Suppressor macrophage treated with lipopolysaccharide for 4 hours (primary cell): ENCODE measurements at regions not wholly inside any gene's neighbourhood (a gene's known extent, or its start where the extent isn't known, plus 50 kb on each side); places are given as distances from the start of the nearest gene placed in this dataset.
"Not testable (repeated sequence)": the region's sequence is repeated elsewhere in the genome, so short reads cannot be mapped to it uniquely, and the experiment has no call there.

ENCODE experiments used
- DNase-seq: peaks from one replicate; pipeline ENCODE4 v3.0.0-alpha.2; 2020

DNA sequence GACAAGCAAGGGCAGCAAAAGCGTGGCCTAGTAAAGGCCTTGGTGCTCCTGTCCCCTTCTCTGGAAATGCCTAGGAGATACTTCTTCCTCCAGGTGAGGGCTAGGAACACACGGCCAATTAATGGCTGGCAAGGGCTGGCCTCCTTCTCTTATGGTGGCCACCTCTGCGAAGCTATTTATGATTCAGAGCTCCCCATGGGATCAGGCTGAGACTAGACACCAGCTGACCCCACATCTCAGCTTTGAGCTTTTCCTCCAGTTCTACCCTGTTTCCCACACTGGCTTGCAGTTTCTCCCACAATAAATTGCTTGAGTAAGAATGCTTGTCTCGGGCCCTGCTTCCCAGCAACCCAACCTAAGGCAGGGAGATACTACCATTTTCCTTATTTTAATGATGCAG is 53.7 kb downstream of the CAMK2N1 start:
- DNase-seq: no peak

DNA sequence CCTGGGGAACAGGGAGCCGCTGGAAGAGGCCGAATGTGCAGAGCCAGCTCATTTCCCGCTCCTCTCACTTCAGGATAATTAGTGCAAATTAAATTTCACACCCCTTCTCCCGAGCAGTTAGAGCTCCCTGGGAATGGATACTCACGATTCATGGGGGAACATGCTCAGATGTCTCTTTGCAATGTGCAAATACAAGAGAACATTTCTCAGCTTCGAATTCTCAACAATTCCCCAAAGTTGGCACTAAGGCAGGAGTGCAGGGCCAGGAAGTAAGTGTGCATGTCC is 54.9 kb downstream of the CAMK2N1 start:
- DNase-seq: no peak

DNA sequence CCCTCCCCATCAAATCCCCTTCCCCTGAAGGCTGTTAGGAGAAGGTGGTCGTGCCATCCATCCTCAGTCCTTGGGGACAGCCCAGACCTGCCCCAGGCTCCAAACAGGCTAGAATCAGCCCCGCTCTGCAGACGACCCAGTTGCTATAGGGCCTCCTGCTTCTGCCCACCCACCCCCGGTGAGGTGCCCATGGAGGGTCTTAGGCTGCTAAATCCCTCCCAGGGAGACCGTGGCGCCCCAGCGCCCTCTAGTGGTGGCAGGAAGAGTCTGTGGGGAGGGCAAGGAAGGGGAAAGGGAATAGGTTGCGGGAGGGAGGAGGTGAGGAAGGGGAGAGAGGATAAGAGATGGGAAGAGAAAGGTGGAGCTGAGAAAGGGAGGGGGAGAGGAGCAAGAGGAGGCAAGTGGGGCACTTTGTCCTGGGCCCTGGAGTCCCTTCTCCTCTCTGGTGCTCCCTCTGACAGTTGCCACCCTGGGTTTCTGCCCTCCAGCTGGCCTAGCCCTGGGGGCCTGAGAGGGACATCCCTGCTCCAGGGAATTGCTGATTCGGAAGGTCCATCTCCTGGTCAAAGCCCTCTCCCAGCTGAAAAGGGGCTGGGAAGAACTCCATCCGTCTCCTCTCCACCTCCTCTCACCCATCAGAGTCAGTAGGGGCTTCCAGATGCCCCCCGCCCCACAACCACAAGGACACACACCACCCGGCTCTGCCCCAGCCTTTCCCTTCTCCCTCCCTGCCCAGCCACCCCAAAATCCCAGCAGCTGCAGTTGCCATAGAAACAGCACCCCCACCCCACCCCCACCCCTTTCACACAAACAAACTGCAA is 55.4 kb downstream of the CAMK2N1 start:
- peak; percentile 34 for DNase-seq

DNA sequence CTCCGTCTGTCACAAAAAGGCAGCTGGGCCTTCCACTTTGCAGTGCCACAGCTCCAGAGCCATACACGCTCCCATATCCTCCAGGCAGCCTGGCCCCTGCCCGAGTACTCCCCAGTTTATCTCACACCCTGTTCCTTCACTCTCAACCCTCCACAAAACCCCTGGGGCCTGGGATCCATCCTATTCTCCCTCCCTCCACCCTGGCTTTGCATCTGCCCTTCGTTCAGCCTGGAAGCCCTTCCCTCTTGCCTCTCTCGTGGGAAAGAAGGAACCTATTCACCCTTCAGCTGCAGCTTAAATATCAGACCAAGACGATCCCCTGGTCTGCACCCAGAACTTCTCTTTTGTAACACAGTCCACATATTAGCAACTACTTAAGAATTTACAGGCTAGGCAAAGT is 56.7 kb downstream of the CAMK2N1 start:
- no peak for DNase-seq

DNA sequence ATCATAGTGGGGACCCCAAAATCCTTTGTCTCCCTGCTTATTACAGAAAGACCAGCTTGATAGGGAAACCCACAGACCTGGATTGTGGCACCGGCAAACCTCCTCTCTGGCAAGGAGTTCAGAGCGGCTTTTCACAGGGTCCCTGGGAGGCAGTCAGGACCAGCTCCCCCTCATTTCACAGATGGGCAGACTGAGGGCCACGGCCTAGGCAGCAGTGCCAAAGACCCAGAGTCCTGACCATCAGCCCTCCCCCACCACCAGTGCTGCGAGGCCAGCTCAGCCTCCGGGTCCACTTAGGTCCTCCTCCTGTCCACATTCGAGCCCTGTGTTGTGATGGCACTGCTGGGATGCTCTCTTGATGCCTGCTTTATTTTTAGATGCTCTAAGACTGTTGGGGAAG is 57.2 kb downstream of the CAMK2N1 start:
- DNase-seq: no peak

DNA sequence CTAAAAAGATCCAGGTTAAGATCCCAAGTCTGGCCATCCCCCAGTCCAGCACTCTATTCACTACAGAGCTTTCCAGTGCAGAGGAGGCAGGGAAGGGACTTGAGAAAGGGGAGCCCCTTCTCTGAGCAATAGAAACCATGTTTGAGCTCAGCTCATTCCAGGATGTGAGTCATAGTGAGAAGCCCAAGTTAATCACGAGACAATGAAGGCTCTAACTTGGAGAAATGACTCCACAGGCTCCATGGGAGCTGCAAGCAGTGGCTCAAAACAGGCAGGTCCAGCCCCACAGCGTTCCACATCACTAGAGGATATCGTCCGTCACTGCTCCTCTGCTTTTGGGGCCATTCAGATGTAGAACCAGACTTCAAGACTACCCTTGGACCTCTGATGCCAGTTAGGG is 59.1 kb downstream of the CAMK2N1 start:
- DNase-seq: peak; percentile 54

DNA sequence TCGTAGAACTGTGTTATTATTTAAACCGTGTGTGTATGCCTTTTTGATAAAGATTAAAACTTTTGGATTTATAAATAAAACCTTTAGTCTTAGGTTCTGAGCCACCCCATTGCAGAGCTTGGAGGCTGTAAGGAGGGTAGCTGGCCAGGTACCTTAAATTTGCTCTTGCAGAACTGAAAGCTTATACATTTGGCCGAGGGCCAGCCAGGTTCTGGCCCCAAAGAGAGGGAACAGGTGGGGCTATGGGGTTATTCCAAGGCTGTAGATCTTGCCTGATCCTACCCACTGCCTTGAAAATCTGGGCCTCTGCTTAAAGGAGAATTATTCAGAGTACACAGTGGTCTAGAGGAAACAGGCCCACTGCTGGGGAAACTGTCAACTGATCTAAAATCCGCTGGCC is 59.6 kb downstream of the CAMK2N1 start:
- DNase-seq: no peak

DNA sequence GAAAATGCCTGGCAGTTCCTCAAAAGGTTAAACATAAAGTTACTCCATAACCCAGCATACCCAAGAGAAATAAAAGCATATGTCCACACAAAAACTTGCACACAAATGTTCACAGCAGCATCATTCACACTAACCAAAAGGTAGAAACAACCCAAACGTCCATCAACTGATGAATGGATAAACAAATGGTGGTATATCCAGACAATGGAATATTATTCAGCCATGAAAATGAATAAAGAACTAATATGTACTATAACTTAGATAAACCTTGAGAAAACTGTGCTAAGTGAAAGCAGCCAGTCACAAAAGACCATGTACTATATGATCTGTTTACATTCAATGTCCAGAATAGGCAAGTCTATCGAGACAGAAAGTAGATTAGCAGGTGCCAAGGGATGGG is 60.4 kb downstream of the CAMK2N1 start:
- DNase-seq: no peak

DNA sequence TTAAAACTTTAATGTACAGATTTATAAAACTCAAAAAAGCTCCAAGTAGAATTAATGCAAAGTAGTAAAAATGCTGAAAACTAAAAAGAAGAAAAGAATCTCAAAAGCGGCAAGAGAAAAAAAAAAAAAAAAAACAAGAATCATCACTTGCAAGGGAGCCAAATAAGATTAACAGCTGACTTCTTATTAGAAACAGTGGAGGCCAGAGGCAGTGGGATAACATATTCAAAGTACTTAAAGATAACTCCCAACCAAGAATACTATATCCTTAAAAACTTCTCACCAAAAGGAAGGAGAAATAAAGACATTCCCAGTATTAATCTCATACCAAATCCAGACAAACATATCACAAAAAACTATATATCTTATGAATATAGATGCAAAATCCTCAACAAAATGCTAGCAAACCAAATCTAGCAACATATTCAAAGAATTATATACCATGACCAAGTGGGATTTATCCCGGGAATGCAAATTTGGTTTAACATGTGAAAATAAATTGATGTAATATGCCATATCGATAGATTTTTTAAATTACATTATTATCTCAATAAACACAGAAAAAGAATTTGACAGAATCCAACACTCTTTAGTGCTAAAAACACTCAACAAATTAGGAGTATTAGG is 62.7 kb downstream of the CAMK2N1 start:
- no peak for DNase-seq

DNA sequence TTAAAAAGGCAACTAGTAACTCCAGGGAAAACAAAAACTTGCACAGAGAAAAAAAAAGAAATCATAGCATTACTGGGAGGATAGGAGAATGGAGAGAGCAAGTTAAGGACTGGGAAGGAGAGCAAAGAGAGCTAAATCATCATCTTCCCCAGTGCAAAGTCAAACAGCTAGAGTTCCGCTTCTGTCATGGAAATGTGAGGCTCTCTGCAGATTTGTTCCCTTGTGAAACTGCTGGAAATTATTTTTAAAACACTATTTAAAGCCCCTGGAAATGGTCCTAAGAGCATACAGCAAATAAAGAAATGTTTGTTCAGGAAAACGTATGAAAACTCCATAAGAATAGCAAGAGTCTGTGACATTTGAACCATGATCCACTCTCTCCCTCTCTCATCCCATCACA is 64.6 kb downstream of the CAMK2N1 start:
- DNase-seq: no peak

DNA sequence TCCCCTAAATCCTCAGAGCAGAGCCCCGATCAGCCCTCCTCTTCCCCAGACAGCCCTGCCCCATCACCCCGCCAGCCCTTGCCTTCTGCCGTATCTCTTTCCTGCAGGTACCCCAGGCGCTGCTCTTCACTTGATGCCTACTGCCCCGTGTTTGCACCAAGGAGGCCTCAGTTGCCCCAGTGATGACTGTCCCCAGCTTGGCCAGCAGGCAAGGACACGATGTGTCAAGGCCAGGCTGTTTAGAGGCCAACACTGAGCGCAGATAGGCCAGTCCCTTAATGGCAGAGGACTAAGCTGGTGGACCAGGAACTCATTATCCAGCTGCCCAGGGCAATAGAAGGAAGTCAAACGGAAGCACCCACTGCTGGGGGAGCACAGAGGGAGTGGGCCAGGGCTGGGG is 68.4 kb downstream of the CAMK2N1 start:
- DNase-seq: no peak

DNA sequence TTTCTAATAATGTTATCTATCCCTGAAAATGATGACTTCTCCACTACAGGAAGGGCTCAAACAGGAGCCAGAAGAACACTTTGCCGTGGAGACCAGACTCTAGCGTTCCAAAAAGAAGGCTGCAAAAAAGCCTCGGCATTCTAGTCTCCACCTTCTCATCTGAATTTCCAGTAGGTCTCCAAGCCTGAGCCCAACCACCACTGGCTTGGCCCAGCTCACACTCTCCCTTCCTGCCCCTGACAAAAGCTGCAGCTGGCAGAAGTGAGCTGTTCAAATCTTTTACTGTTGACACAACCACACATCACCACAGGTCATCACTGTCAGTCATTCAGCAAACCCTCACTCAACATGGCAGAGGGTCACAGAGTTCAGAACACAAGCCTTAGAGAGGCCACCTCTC is 69.3 kb downstream of the CAMK2N1 start:
- no peak for DNase-seq

DNA sequence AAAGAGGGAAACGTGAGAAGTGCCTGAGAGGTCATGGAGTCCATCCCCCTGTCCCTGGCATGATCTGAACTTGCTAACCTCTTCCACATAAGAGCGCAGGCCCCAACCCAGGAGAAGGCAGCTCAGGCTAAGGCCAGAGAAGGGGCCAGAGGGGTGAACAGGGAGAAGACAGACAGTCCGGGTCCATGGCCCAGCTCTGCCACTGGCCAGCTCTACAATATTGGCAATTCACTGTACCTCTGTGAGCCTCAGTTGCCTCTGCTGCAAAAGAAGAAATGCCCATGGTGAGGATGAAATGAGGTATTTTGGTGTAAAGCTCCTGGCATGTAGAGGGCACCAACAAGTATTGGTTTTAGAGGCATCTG is 72.3 kb downstream of the CAMK2N1 start:
- DNase-seq: no peak

DNA sequence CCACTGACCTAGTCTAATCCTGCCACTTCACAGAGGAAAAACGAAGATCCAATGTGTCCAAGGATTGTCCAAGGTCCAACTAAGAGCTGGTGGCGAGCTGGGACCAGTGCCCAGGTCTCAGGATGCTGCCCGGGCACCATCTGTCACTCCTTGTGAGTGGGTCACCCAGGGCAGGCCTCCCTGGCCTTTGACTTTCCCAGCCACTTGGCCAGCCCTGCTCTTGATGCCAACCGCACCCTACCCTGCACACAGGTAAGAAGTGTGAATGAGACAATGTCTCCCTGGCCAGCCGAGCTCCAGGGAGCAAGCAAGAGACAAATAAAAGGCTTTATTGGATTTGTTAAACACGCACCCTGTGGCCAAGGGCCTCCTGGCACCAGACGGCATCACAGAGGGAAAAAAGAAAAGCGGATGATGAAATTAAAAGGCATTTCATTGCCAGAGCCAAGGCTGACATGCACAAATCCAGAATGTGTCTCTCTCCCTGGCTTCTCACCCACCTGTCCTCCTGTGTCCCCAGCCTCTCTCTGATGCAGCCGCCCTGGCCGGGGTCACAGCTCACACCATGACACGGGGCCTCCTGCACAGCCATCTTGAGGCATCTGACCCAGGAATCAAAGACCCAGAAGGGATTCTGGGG is 72.8 kb downstream of the CAMK2N1 start:
- no peak for DNase-seq

DNA sequence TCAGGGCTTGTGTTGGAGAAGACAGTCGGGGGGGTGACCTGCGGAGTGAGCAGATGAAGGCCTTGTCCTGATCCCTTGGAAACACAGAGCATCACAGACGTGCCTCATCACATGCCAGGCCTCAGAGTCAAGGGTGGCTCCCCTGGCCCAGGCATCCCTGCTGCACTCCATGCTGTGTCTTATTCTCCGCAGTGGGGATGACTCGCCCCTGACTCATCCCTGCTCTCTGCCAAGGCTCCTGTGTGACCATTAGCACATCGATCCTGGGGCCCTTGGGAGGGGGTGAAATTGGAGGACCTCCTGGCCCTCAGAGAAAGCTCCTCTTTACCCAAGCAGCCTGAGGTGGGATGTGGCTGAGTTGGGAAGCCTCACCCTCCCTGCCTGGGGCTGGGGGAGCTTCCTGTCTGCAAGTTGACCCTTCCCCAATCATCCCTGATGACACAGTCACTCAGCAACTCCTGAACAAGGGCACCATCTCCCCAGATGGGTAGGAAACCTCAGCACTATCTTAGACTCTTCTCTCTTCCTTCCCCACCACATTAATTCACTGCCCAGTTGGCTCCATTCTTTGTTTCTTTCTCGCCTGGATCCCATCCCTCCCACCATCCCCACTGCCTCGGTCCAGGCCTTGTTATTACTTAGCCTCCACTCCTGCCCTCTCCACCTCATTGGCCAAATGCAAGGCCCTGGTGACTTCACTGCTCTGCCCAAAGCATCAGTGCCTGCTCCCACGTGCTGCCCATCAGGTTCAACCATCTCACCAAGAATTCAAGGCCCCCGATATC is 74.6 kb downstream of the CAMK2N1 start:
- DNase-seq: peak; percentile 23

DNA sequence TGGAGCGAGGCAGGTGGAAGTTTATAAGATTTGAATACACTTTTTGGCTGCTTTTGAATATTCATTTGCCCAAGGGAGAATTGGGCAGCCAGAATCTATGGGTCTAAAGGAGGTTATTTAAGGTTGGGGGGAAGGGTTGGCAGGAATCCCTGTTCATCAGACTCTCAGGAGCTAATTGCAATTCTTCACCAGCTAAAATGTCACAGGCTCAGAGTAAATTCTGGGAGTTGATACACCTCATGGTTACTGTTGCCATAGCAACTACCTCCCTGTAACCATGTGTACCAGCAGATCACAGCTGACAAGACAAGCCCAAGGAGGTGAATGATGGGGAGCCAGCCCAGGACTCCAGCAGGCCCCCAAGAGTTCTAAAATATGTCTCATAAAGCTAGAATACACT is 75.5 kb downstream of the CAMK2N1 start:
- DNase-seq: no peak

DNA sequence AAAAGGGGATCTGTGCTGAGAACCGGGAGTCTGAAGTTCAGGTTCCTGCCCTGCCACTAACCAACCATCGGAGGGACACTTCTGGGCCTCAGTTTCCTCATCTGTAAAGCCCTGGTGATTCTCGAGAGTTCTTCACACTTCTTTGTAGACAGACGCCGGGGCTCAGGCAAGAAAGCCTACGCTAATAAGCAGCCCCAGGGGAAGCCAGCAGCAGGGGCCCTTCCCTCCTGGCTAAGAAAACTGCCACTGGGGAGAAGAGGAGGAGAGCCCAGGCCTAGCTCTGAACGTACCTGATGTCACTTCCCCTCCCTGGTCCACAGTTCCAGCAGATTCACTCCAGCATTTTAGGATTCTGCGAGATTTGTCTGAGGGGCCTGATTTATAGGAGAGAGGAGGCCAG is 76.0 kb downstream of the CAMK2N1 start:
- DNase-seq: no peak

DNA sequence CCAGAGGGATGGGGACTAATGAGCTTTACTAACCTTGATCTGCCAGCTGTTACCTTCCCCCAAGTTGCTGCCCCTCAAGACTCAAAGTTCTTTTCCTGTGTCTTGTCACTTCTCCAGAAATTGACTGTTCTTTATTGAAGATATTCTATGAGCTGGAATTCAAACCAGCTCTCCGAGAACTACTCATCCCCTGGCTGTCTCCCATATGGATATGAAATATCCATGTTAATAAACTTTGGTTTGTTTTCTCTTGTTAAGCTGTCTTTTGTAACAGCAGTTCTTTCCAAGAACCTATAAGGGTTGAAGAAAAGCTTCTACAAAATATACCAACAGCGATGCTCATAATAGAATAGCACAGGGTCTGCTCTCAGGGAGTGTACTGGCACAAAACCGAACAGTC is 77.0 kb downstream of the CAMK2N1 start:
- DNase-seq: no peak

DNA sequence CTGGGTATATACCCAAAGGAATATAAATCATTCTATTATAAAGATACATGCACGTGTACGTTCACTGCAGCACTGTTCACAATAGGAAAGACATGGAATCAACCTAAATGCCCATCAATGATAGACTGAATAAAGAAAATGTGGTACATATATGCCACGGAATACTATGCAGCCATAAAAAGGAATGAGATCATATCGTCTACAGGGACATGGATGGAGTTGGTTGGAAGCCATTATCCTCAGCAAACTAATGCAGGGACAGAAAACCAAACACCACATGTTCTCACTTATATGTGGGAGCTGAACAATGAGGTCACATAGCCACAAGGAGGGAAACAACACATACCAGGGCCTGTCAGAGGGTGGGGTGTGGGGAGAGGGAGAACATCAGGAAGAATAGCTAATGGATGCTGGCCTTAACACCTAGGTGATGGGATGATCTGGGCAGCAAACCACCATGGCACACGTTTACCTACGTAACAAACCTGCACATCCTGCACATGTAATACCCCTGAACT is 77.8 kb downstream of the CAMK2N1 start:
- not testable (repeated sequence) for DNase-seq

DNA sequence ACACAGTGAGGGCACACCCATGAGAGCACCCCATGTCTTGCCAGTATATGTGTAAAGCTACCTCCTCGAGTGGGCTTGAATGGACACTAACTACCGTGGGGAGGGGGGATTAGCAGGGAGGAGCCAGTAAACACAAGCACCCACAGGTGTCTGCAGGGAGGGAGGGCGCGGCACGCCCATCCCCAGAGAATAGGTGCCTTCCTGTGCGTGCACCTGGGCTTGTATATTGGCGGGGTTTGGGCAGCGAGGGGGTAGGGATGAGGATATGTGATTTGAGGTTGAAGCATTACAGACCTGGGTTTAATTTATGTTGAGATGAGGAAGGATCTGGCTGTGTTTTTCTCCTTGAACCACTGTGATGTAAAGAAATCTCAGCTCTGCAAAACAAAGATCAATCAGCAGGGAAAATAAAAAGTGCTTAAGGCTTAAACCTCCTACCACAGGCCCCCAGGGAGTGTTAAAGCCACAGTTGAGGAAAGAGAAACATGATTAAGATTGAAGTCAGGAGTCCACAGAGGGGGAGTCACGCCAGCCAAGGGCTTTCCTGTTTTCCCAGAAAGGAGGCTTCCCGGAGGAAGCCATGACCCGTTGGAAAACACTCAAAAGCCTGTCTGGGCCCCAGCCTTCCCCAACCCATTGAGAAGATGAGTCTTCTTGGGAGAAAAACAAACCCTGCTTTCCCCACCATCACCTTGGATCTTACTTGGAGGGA is 80.0 kb downstream of the CAMK2N1 start:
- DNase-seq: no peak

DNA sequence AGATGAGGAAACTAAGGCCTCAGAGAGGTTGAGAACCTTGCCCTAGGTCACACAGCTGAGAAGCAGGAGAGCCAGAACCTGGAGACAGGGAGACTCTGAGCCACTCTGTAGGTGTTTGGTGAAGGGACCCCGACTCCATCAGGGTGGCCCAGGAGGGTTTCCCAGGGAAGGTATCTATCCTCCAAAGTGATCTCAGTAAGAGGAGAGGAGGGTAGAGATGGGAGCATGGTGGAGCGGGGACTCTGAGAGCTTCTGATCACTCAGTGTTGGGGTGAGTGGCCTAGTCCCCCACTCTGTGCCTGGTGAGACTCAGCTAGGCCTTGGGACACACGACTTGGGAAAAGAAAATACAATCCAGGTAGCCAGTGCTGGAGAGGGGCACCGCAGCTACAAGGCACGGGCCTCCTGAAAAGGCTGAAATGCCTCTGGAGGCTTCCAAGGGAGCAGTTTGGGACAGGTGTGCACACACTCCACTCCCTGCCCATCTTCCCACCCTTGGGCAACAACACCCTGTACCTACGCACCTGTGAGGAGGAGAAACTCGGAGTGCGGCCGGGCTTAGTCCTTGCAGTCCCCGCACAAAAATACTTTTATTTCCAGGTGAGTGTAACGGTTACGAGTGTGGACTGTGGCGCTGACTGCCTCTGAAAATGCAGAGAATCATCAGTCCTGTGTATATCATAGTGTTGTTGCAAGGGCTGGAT is 80.8 kb downstream of the CAMK2N1 start:
- no peak for DNase-seq
